GM12878 (cell line): ENCODE measurements at regions not wholly inside any gene's neighbourhood (a gene's known extent, or its start where the extent isn't known, plus 50 kb on each side); places are given as distances from the start of the nearest gene placed in this dataset.

Source experiments
- ATAC-seq: fragments of 200-7000 bp; cut with Tn5 transposase; 3 replicates; pipeline ENCODE4 v1.9.1; 2020; ENCODE audit warnings: mild to moderate bottlenecking, moderate library complexity
- BruUV-seq: library from RNA; stranded (reverse); fragments of 400-500 nt; replicated peaks from 2 replicates; lab custom pipeline; 2021; lab: Mats Ljungman, UMichigan
- CTCF ChIA-PET: fragments of 300-600 bp; sonication (Branson Sonifier 250); formaldehyde crosslinking; extraction: SDS; loops from one replicate; lab custom pipeline; 2021; ENCODE audit warnings: inconsistent platforms; lab: Yijun Ruan, JAX
- POLR2A ChIA-PET: fragments of 350-600 bp; formaldehyde crosslinking; extraction: SDS; loops from one replicate; lab custom pipeline; 2021; ENCODE audit warnings: inconsistent platforms; lab: Charles Lee
- RAD21 ChIA-PET: fragments of 300-600 bp; sonication (Branson Sonifier 250); formaldehyde crosslinking; loops from one replicate; lab custom pipeline; 2023; ENCODE audit warnings: antibody characterized with exemption; ENCODE audit not compliant: unreplicated experiment; lab: Charles Lee
- SMC1A ChIA-PET: fragments of 300-600 bp; sonication (Branson Sonifier 250); formaldehyde crosslinking; loops from one replicate; lab custom pipeline; 2023; ENCODE audit not compliant: unreplicated experiment, uncharacterized antibody; lab: Charles Lee
- DNase-seq: peaks from one replicate; pipeline ENCODE4 v3.0.0-alpha.2; 2011; ENCODE audit warnings: low read depth, low spot score
- FAIRE-seq: peaks from 3 replicates; lab custom pipeline; 2011; peaks lifted over from hg19 to GRCh38; lab: Jason Lieb, UNC
- H2AFZ ChIP-seq: 2 replicates; pipeline ENCODE4 v1.6.0; 2011; ENCODE audit warnings: low read depth, low read length, control low read depth; ENCODE audit not compliant: control insufficient read depth
- H3K27ac ChIP-seq: 2 replicates; pipeline ENCODE4 v1.5.1; 2011; ENCODE audit warnings: control low read depth; ENCODE audit not compliant: control insufficient read depth, insufficient read depth
- H3K27me3 ChIP-seq, 2 experiments: replicated peaks in 1 of 2; 2 replicates each; pipeline versions ENCODE4 v1.6.0 to v1.6.1; 2011; ENCODE audit warnings: low read length in 1 of 2; ENCODE audit not compliant: control insufficient read depth in 2 of 2, insufficient read depth in 2 of 2
- H3K36me3 ChIP-seq, 2 experiments: 2 replicates each; pipeline ENCODE4 v1.5.1; 2011; ENCODE audit warnings: low read length in 1 of 2; ENCODE audit not compliant: control insufficient read depth in 2 of 2, insufficient read depth in 2 of 2
- H3K4me1 ChIP-seq: 2 replicates; pipeline ENCODE4 v1.6.1; 2011; ENCODE audit warnings: mild to moderate bottlenecking, low read length, moderate library complexity, mixed read lengths; ENCODE audit not compliant: control insufficient read depth, insufficient read depth
- H3K4me2 ChIP-seq: 2 replicates; pipeline ENCODE4 v1.6.0; 2011; ENCODE audit warnings: control low read depth; ENCODE audit not compliant: control insufficient read depth, insufficient read depth
- H3K4me3 ChIP-seq: fragments of 200-600 bp; sonication (generic); 2 replicates; pipeline ENCODE4 v1.5.1; 2016
- H3K79me2 ChIP-seq: 2 replicates; pipeline ENCODE4 v1.6.0; 2011; ENCODE audit warnings: low read length; ENCODE audit not compliant: control insufficient read depth, insufficient read depth
- H3K9ac ChIP-seq: 2 replicates; pipeline ENCODE4 v1.8.0; 2011; ENCODE audit warnings: low read length, control low read depth, mixed read lengths; ENCODE audit not compliant: control insufficient read depth, insufficient read depth
- H3K9me3 ChIP-seq: replicated peaks from 3 replicates; pipeline ENCODE4 v1.5.1; 2011; ENCODE audit warnings: mild to moderate bottlenecking, low read length; ENCODE audit not compliant: control insufficient read depth, insufficient read depth
- H4K20me1 ChIP-seq: 2 replicates; pipeline ENCODE4 v1.6.0; 2011; ENCODE audit not compliant: control insufficient read depth, insufficient read depth
- BCLAF1 ChIP-seq: fragments of 450-650 bp; IDR thresholded peaks from 2 replicates; pipeline ENCODE4 v1.6.1; 2017; ENCODE audit warnings: antibody characterized with exemption, mild to moderate bottlenecking, moderate library complexity
- CHD2 ChIP-seq: IDR thresholded peaks from 2 replicates; pipeline ENCODE4 v1.6.1; 2011; ENCODE audit warnings: low read depth, low read length, improper control_type of control experiment, borderline replicate concordance
- E2F4 ChIP-seq: IDR thresholded peaks from 2 replicates; pipeline ENCODE4 v1.6.1; 2012; ENCODE audit warnings: low read depth, low read length, improper control_type of control experiment
- EED ChIP-seq: sonication (generic); IDR thresholded peaks from 2 replicates; pipeline ENCODE4 v1.6.1; 2016; ENCODE audit warnings: antibody characterized with exemption, low read depth
- GABPA ChIP-seq: IDR thresholded peaks from 2 replicates; pipeline ENCODE4 v1.6.1; 2014; ENCODE audit warnings: antibody characterized with exemption, low read depth, mild to moderate bottlenecking, inconsistent platforms
- HDGF ChIP-seq: fragments of 450-650 bp; IDR thresholded peaks from 2 replicates; pipeline ENCODE4 v1.6.1; 2016; ENCODE audit warnings: antibody characterized with exemption
- MEF2A ChIP-seq: IDR thresholded peaks from 2 replicates; pipeline ENCODE4 v1.6.1; 2011; ENCODE audit warnings: low read depth, mild to moderate bottlenecking, low read length, moderate library complexity; ENCODE audit not compliant: insufficient read depth
- POLR2AphosphoS5 ChIP-seq: IDR thresholded peaks from 2 replicates; pipeline ENCODE4 v1.6.1; 2011; ENCODE audit warnings: mild to moderate bottlenecking, low read length, inconsistent platforms
- RAD21 ChIP-seq: IDR thresholded peaks from 2 replicates; pipeline ENCODE4 v1.6.1; 2011; ENCODE audit warnings: mild to moderate bottlenecking, low read depth, low read length, moderate library complexity; ENCODE audit not compliant: insufficient read depth
- STAT1 ChIP-seq: fragments of 450-650 bp; conservative IDR thresholded peaks from 2 replicates; pipeline ENCODE4 v1.6.1; 2014; ENCODE audit warnings: antibody characterized with exemption, mild to moderate bottlenecking
- TCF12 ChIP-seq: IDR thresholded peaks from 2 replicates; pipeline ENCODE4 v1.6.1; 2011; ENCODE audit warnings: low read depth, mild to moderate bottlenecking, low read length
- YBX1 ChIP-seq: fragments of 450-650 bp; IDR thresholded peaks from 2 replicates; pipeline ENCODE4 v1.6.1; 2016; ENCODE audit warnings: antibody characterized with exemption
- in situ Hi-C: fragments of 300-500 bp; cut with MboI; formaldehyde crosslinking; loops from 9 replicates; pipeline ENCODE4 v1.14.3; 2018; ENCODE audit warnings: mixed read lengths
- intact Hi-C: fragments of 100-400 bp; cut with micrococcal nuclease; formaldehyde crosslinking; loops from one replicate; pipeline ENCODE4 v1.14.2; 2022; ENCODE audit not compliant: unreplicated experiment
- TF ChIP-seq, protein P1 (sequence below): fragments of 450-650 bp; IDR thresholded peaks from 2 replicates; pipeline ENCODE4 v1.6.1; 2016; ENCODE audit warnings: mild to moderate bottlenecking, moderate library complexity, borderline replicate concordance
- TF ChIP-seq, protein P2 (sequence below): IDR thresholded peaks from 2 replicates; pipeline ENCODE4 v1.6.1; 2011; ENCODE audit warnings: borderline replicate concordance, low read depth, mild to moderate bottlenecking, moderate library complexity, mixed read lengths, low read length; ENCODE audit not compliant: insufficient read depth; ENCODE audit errors: extremely low read length
- TF ChIP-seq, protein P3 (sequence below): IDR thresholded peaks from 2 replicates; pipeline ENCODE4 v1.6.1; 2011; ENCODE audit warnings: borderline replicate concordance, low read depth, mild to moderate bottlenecking, moderate library complexity, low read length; ENCODE audit not compliant: insufficient read depth, poor library complexity, severe bottlenecking

GRCh38 chr4:132587626-132588025 lies 561.5 kb upstream of the PCDH10 start:
- H3K79me2 ChIP-seq: no peaks in the 10 kb centered on the region
- in situ Hi-C loops (no loop called here), intact Hi-C loops (no loop called here)
- CTCF ChIA-PET: no interaction called here
- H4K20me1 ChIP-seq: no peaks in the 10 kb centered on the region
- no peak for ATAC-seq
- H3K9ac ChIP-seq: no peak overlapping the region
- no peaks in the 10 kb centered on the region for H3K9me3 ChIP-seq
- H3K4me3 ChIP-seq: no peak overlapping the region
- RAD21 ChIA-PET: no interaction called here
- H3K36me3 ChIP-seq: no peaks in the 10 kb centered on the region
- H3K27ac ChIP-seq: no peak overlapping the region
- H3K4me1 ChIP-seq: no peaks in the 10 kb centered on the region
- POLR2A ChIA-PET: no interaction called here
- no peak for DNase-seq
- no peaks in the 10 kb centered on the region for H3K27me3 ChIP-seq
- SMC1A ChIA-PET: no interaction called here
- H2AFZ ChIP-seq: no peak overlapping the region
- no peak overlapping the region for H3K4me2 ChIP-seq
- FAIRE-seq: no peak
- BruUV-seq: no TSS peak
- TF ChIP-seq MEF2A (no peak), E2F4 (no peak), STAT1 (no peak), CHD2 (no peak), EED (no peak), RAD21 (no peak), GABPA (no peak), POLR2AphosphoS5 (no peak), HDGF (no peak), TCF12 (no peak), BCLAF1 (no peak), YBX1 (no peak)
- TF ChIP-seq, protein P1, sequence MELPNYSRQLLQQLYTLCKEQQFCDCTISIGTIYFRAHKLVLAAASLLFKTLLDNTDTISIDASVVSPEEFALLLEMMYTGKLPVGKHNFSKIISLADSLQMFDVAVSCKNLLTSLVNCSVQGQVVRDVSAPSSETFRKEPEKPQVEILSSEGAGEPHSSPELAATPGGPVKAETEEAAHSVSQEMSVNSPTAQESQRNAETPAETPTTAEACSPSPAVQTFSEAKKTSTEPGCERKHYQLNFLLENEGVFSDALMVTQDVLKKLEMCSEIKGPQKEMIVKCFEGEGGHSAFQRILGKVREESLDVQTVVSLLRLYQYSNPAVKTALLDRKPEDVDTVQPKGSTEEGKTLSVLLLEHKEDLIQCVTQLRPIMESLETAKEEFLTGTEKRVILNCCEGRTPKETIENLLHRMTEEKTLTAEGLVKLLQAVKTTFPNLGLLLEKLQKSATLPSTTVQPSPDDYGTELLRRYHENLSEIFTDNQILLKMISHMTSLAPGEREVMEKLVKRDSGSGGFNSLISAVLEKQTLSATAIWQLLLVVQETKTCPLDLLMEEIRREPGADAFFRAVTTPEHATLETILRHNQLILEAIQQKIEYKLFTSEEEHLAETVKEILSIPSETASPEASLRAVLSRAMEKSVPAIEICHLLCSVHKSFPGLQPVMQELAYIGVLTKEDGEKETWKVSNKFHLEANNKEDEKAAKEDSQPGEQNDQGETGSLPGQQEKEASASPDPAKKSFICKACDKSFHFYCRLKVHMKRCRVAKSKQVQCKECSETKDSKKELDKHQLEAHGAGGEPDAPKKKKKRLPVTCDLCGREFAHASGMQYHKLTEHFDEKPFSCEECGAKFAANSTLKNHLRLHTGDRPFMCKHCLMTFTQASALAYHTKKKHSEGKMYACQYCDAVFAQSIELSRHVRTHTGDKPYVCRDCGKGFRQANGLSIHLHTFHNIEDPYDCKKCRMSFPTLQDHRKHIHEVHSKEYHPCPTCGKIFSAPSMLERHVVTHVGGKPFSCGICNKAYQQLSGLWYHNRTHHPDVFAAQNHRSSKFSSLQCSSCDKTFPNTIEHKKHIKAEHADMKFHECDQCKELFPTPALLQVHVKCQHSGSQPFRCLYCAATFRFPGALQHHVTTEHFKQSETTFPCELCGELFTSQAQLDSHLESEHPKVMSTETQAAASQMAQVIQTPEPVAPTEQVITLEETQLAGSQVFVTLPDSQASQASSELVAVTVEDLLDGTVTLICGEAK: no peak
- TF ChIP-seq, protein P2, sequence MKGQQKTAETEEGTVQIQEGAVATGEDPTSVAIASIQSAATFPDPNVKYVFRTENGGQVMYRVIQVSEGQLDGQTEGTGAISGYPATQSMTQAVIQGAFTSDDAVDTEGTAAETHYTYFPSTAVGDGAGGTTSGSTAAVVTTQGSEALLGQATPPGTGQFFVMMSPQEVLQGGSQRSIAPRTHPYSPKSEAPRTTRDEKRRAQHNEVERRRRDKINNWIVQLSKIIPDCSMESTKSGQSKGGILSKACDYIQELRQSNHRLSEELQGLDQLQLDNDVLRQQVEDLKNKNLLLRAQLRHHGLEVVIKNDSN: no peak
- TF ChIP-seq, protein P3, sequence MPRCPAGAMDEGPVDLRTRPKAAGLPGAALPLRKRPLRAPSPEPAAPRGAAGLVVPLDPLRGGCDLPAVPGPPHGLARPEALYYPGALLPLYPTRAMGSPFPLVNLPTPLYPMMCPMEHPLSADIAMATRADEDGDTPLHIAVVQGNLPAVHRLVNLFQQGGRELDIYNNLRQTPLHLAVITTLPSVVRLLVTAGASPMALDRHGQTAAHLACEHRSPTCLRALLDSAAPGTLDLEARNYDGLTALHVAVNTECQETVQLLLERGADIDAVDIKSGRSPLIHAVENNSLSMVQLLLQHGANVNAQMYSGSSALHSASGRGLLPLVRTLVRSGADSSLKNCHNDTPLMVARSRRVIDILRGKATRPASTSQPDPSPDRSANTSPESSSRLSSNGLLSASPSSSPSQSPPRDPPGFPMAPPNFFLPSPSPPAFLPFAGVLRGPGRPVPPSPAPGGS: no peak
